Activated T-cell treated with anti-CD3 and anti-CD28 coated beads, Interleukin-2, amount 50 U/mL, for 1 hour (primary cell): ENCODE measurements at regions not wholly inside any gene's neighbourhood (a gene's known extent, or its start where the extent isn't known, plus 50 kb on each side); places are given as distances from the start of the nearest gene placed in this dataset.

Experiments used
- DNase-seq: peaks from one replicate; pipeline ENCODE4 v3.0.0-alpha.2; 2020

- no peak for DNase-seq
These were observed 141.8 kb upstream of the NALF2 start for GRCh38 chrX:69362354-69362753.

DNA sequence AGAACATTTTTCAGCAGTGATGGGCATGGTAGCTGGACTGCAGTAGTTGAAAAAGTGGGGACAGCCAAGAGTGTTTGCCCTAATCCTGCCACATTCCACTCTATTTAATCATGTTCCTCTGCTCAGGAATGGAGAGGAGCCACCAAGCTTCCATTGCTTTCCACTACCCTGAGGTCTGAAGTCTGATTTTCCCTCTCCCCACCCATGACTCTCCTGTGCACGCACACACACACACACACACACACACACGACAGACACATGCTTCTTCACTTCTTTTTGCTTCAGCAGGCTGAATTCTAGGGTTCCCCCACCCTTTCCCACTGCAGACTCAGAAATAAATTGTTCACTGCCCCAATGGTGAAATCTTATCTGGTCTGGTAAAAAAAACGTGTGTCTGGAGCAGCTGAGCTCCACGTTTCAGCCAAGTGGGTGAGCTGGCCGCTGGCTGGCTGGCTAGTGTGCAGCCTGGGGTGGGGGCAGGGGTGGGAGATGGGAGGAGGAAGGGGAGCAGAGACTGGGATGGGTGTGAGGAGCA is 142.7 kb upstream of the NALF2 start:
- DNase-seq: no peak

DNA sequence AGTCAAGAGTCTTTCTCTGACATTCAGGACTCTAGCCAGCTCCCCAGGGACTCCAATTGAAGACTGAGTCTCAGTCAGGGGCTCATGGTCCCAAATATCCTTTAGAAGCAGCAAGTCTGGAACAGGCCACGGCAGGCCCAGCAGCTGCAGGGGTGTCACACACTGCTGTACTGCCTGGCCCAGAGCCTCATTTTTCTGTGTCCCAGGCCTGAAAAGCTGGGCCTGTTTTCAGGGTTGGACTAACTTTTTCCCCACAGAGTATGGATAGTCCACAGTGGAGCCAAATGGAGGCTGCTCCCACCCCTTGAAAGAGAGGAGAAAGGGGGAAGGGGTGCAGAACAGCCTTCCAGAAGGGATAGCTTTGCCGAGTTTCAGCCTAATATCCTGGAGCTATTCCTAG is 146.8 kb upstream of the NALF2 start:
- DNase-seq: no peak

- no peak for DNase-seq
These were observed 159.6 kb upstream of the PJA1 start for GRCh38 chrX:69324851-69325250.

GRCh38 chrX:69323786-69324720 is 158.8 kb upstream of the PJA1 start:
- no peak for DNase-seq

GRCh38 chrX:69321789-69322188 is 156.5 kb upstream of the PJA1 start:
- DNase-seq: no peak

DNA sequence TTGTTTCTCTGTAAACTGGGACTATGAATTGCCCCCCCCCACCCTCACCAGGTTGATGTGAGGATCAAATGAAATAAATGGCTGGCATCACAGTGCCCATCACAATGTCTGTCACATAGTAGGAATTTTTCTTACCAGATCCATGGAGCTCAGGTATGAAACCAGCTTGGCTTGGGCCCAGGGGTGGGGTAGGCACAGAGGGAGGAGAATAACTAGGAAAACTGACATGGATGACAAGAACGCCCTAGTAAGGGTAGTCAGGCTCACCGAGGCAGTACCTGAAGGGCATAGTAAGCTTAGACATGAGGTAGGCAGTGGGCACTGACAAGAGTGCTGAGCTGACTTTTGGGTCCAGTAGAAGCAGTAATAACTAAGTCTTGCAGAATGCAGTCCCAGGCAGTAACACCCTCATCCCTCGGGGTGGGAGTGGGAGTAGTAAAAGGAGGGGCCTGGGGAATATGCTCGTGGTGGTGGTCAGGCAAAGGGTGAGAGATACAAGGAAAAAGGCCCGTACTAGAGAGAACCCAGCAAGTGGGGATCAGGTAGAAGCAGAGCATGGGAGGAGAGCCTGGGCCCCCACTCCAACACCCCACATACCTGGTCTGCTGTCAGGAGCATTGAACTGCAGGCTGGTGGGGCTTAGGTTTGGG is 155.9 kb upstream of the PJA1 start:
- DNase-seq: no peak

GRCh38 chrX:69320116-69320515 is 154.9 kb upstream of the PJA1 start:
- DNase-seq: no peak

DNA sequence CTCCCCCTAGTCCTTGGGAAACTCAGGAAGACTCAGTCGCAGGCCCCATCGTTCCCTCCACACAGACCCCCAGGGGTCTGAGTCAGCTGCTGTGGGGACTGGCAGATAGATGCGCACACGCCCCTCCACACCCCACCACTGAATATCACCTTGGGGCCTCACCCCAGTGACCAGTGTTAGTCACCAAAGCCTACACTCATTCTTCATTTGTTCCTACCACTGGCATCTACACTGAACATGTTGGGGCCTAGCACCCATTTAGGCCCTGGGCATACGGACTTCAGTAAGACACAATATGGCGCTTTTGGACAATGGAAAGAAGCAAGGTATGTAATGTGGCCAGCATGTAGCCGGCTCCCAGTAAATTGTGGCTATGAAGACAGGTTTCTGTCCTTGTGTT is 154.1 kb upstream of the PJA1 start:
- DNase-seq: no peak

- no peak for DNase-seq
These were observed 153.5 kb upstream of the PJA1 start for GRCh38 chrX:69318651-69319340.

DNA sequence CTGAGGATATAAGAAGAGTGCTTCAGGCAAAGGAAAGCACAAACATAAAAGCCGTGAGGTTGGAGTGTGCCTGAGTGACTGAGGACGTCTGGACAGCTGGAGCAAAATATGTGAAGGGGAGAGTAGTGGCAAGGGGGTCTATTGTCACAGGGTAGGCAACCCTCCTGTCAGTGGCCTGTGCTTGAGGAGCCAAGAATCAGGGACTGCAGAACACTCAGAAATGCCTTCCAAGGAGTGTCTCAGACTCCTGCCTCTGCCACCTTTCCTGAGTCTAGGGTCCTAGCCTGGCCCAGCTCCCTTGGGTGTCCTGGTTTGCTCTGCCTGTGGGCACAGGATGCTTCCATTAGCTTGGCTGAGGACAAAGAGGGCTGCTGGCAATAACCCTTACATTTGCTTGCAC is 152.5 kb upstream of the PJA1 start:
- no peak for DNase-seq

DNA sequence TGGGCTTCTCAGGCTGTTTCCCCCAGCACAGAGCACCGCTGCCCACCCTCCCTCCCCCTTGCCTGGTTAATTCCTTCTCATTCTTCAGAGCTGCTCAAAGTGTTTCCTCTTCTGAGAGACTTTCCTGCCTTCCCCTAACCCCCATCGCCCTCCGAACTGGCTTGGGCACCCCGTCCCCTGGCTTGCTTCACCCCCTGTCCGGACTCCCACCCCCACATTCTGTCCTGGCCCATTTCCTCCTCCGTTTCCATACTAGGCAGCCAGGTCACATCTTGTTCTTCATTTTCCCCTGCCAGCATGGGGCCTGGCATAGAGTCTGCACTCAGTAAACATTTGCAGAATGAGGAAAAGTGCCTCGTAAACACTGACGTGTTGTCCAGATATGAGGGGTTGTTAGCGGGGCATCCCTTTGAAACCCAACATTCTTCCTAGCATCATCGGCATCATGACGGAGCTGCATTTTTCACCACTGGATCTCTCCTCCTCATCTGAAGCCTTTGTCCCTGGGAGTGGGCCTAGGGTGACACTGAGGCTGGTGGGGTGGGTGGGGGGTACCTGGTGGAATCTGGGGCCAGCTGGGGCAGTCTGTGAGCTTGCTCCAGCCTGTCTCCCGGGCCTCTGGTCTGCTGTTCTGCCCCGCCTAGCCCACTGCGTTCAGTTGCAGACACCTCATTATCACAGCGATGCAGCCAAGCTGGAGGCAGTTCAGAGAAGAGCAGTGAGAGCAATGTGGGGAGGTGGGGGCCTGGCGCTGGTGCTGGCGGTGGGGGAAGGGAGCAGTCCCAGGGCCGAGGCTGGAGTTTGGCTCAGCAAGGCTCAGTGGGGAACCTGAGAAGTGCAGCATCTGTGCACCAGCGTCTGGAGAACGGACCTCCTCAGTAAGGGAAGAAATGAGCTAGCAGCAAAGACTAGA is 149.4 kb upstream of the PJA1 start:
- DNase-seq: no peak

DNA sequence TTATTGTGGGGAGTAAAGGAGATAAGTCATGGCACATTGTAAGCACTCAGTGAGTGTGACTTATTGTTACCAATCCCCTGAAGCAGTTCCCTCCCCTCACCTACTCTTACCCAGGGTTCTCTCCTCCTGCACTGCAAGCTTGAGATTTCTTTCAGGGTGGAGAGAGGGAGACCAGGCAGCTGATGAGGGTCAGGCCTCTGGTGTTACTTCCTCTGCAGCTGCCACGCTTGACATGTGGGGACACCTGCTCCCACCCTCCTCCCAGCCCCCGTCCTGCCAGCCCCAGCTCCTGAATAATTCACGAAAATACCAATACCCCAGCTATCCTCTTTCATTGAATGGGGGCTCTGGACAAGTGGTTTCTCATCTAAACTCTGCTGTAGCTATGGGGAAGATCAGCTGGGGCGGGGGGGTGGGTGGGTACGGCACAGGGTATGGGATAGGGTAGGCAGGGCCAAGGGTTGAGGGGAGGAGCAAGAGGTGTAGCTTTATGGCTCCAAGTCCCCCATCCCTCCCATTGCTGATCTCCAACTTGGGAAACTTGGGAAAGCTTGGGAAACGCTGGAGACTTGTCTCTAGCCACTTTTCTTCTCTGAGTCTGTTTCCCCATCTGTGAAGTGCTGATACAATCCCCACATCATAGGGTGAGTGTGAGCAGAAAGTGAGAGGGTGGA is 148.5 kb upstream of the PJA1 start:
- no peak for DNase-seq

DNA sequence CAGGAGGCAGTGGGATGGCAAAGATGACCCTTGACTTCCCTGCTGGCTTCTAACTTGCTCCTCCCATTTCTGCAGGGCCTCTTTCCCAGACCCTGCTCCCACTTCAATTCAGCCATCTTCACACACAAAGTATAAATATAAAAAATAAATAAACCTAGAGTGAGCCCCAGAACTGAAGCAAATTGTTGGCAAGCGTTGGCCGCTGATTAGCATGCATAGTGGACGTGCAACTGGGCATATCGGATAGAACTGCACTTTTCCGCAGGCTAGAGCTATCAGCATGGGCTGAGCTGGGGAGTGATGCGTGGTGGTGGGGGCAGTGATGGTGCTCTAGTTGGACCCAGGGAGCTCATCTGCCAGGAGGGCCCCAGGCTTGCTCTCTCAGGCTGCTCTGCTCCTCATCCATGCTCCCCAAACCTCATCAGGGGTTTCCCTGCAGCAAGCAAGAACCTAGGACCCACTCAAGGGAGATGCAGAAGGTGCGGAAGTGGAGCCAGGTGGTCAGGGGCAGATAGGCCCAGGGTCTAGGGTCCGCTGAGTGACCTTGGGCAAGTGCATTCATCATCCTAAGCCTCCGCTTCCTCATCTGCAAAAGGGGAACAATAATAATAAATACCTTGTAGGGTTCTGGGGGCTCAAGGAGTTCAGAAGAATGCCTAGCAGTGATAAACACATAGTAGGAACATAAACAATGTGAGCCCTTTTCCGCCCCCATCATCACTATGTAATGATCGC is 146.8 kb upstream of the PJA1 start:
- no peak for DNase-seq

DNA sequence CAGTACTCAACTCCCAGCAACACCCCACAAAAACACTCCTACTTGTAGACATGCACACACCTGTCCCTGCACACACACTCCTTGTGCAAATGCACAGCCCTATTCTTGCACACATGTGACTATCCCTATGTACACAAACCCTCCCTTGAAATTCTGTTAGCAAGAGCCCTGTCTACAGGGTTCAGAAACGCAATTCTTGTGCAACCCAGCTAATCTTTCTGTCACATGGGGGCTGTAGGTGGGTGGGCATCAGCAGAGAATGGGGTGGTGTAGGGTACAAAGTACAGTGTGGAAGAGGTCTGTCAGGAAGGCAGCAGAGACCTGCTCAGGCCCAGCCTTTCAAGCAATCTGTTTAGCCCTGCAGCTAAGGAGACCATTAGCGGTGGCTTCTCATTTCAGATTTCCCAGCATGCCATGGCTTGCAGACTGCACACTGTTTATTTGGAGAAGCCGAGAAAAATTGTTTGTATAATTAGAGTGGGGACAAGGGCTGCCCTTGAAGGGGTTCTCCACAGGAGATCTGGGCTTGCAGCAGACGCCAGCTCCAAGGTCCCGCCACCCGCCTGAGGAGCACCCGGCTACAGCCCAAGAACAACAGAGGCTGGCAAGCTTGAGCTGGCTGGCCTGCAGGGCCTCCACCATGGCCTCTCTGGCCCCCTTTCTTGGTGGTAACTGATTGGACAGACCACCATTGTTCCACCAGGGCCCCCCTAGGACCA is 144.0 kb upstream of the PJA1 start:
- no peak for DNase-seq

DNA sequence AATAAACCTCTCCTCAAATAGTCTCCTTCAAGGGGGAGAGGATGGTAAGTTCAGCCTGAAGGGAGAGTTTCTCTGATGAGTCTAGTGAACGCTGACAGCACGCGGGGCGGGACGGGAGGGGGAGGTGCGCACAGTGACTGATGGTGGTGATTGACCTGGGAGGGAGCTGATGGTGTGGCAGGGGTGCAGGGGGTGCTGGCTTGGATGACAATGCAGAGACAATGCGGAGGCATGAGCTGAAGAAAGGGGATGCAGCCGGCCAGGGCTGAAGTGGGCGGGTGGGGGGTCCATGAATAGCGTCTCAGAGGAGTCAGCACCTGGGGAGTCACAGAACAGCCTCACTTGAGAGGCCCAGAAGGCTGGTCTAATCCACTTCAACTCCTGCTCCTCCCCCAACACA is 142.5 kb upstream of the PJA1 start:
- no peak for DNase-seq

DNA sequence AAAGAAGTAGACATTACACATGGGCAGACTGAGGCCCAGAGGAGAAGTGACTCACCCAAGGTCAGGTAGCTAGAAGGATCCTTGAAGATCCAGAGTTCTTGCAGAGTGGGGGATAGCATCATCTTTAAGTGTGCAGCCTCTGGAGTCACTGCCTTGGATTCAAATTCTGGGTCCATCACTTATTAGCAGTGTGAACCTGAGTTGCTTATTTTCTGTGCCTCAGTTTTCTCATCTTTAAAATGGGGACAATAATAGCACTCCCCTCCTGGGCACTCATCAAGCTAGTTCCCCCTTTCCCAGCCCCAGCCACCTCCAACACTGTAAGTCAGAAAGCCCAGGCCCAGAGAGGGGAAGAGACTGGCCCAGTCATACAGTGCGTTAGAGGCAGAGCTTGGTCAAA is 141.8 kb upstream of the PJA1 start:
- DNase-seq: no peak

- DNase-seq: no peak
These were observed 140.8 kb upstream of the PJA1 start for GRCh38 chrX:69306063-69306404.

GRCh38 chrX:69305333-69306062 is 140.2 kb upstream of the PJA1 start:
- DNase-seq: no peak

DNA sequence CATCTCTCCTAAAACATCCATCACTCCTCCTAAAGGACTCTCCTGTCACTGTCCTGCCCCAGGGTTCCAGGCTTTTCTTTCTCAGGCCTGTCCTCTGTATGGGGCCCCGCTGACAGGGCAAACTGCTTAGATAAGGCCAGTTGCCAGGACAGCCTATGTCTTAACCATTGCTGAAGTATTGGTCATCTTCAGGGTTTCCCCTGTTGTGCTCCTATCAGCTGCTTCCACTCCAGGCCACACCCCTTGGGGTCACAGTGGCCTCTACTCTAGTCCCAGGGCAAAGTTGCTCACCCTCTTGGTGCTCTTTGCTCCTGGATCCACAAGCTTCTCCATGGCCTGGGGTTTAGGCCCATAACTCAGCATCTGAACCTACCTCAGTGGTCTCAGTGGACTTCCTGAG is 138.0 kb upstream of the PJA1 start:
- DNase-seq: no peak
